GM23338 (cell line): ENCODE measurements at regions not wholly inside any gene's neighbourhood (a gene's known extent, or its start where the extent isn't known, plus 50 kb on each side); places are given as distances from the start of the nearest gene placed in this dataset.

Source experiments
- ATAC-seq: fragments of 200-7000 bp; cut with Tn5 transposase; 3 replicates; pipeline ENCODE4 v1.9.1; 2020
- DNase-seq: peaks from one replicate; pipeline ENCODE4 v3.0.0-alpha.2; 2015; ENCODE audit warnings: low spot score
- H2AFZ ChIP-seq: fragments of 200-600 bp; sonication (generic); 2 replicates; pipeline ENCODE4 v1.8.0; 2016; ENCODE audit warnings: antibody characterized with exemption, mild to moderate bottlenecking, moderate library complexity
- H3F3A ChIP-seq: fragments of 200-600 bp; sonication (generic); replicated peaks from 2 replicates; pipeline ENCODE4 v1.8.0; 2017; ENCODE audit warnings: antibody characterized with exemption, mixed run types, low read depth
- H3K27ac ChIP-seq: fragments of 200-600 bp; sonication (generic); 2 replicates; pipeline ENCODE4 v1.6.1; 2016; ENCODE audit warnings: low read depth
- H3K27me3 ChIP-seq: fragments of 200-600 bp; sonication (generic); 2 replicates; pipeline ENCODE4 v1.8.0; 2016; ENCODE audit warnings: mild to moderate bottlenecking, mixed run types, moderate library complexity; ENCODE audit not compliant: insufficient read depth
- H3K36me3 ChIP-seq: fragments of 200-600 bp; sonication (generic); 2 replicates; pipeline ENCODE4 v1.8.0; 2016; ENCODE audit warnings: mild to moderate bottlenecking; ENCODE audit not compliant: insufficient read depth
- H3K4me1 ChIP-seq: fragments of 200-600 bp; sonication (generic); 2 replicates; pipeline ENCODE4 v1.8.0; 2016; ENCODE audit warnings: mild to moderate bottlenecking, moderate library complexity; ENCODE audit not compliant: insufficient read depth
- H3K4me2 ChIP-seq: fragments of 200-600 bp; sonication (generic); 2 replicates; pipeline ENCODE4 v1.7.1; 2017; ENCODE audit warnings: mixed run types
- H3K4me3 ChIP-seq: fragments of 200-600 bp; sonication (generic); 2 replicates; pipeline ENCODE4 v1.6.1; 2016; ENCODE audit warnings: mixed run types
- H3K79me2 ChIP-seq: fragments of 200-600 bp; sonication (generic); replicated peaks from 2 replicates; pipeline ENCODE4 v1.8.0; 2017; ENCODE audit warnings: mild to moderate bottlenecking; ENCODE audit not compliant: insufficient read depth
- H3K9me2 ChIP-seq: fragments of 200-600 bp; sonication (generic); 2 replicates; pipeline ENCODE4 v1.8.0; 2017; ENCODE audit not compliant: insufficient read depth
- H4K20me1 ChIP-seq: fragments of 200-600 bp; sonication (generic); replicated peaks from 2 replicates; pipeline ENCODE4 v1.8.0; 2017; ENCODE audit warnings: mild to moderate bottlenecking; ENCODE audit not compliant: insufficient read depth
- H3K27ac Mint-ChIP-seq: 2 replicates; pipeline ENCODE4 v1.8.0; 2020; ENCODE audit warnings: inconsistent platforms, mild to moderate bottlenecking, moderate library complexity, mixed read lengths
- H3K27me3 Mint-ChIP-seq: 3 replicates; pipeline ENCODE4 v1.8.0; 2022; ENCODE audit warnings: low read depth, mild to moderate bottlenecking, moderate library complexity, mixed read lengths, inconsistent platforms; ENCODE audit not compliant: insufficient read depth, poor library complexity
- H3K36me3 Mint-ChIP-seq: 3 replicates; pipeline ENCODE4 v1.8.0; 2021; ENCODE audit warnings: low read depth, mild to moderate bottlenecking, inconsistent platforms, moderate library complexity, mixed read lengths
- H3K4me1 Mint-ChIP-seq: 3 replicates; pipeline ENCODE4 v1.8.0; 2020; ENCODE audit warnings: mild to moderate bottlenecking, inconsistent platforms, mixed read lengths
- H3K4me3 Mint-ChIP-seq: 3 replicates; pipeline ENCODE4 v1.8.0; 2021; ENCODE audit warnings: moderate library complexity, mild to moderate bottlenecking, inconsistent platforms, mixed read lengths
- H3K9me3 Mint-ChIP-seq: 3 replicates; pipeline ENCODE4 v1.8.0; 2020; ENCODE audit warnings: moderate library complexity, mild to moderate bottlenecking, inconsistent platforms, mixed read lengths
- CTCF ChIP-seq, 2 experiments: fragments of 200-600 bp in 1 of 2; sonication (generic) in 1 of 2; conservative IDR thresholded peaks; 2 replicates each; pipeline versions ENCODE4 v1.5.1 to v1.6.1; 2016 to 2017; ENCODE audit warnings: antibody characterized with exemption in 2 of 2, low read depth in 2 of 2, mild to moderate bottlenecking in 2 of 2, moderate library complexity in 1 of 2
- ETS1 ChIP-seq: IDR thresholded peaks from 2 replicates; pipeline ENCODE4 v1.6.1; 2016; ENCODE audit warnings: antibody characterized with exemption
- EZH2 ChIP-seq: fragments of 200-600 bp; sonication (generic); IDR thresholded peaks from one replicate; pipeline ENCODE4 v1.8.0; 2017; ENCODE audit warnings: antibody characterized with exemption, mild to moderate bottlenecking, low read depth; ENCODE audit not compliant: unreplicated experiment
- EZH2phosphoT487 ChIP-seq: fragments of 200-600 bp; sonication (generic); IDR thresholded peaks from one replicate; pipeline ENCODE4 v1.8.1; 2018; ENCODE audit warnings: antibody characterized with exemption; ENCODE audit not compliant: unreplicated experiment
- JUNB ChIP-seq: IDR thresholded peaks from one replicate; pipeline ENCODE4 v1.6.1; 2016; ENCODE audit warnings: antibody characterized with exemption; ENCODE audit not compliant: unreplicated experiment
- STAT1 ChIP-seq: IDR thresholded peaks from one replicate; pipeline ENCODE4 v1.6.1; 2016; ENCODE audit warnings: antibody characterized with exemption; ENCODE audit not compliant: unreplicated experiment
- ZNF114 ChIP-seq: fragments of 250-450 bp; sonication (Bioruptor Pico); IDR thresholded peaks from 2 replicates; pipeline ENCODE4 v1.5.0; 2020; ENCODE audit warnings: mild to moderate bottlenecking, moderate library complexity
- ZNF462 ChIP-seq: fragments of 250-450 bp; sonication (Bioruptor Pico); IDR thresholded peaks from 2 replicates; pipeline ENCODE4 v1.5.0; 2020; ENCODE audit warnings: mild to moderate bottlenecking, moderate library complexity

GRCh38 chr15:99502182-99502581 is 63.6 kb upstream of the MEF2A start (continued):
- TF ChIP-seq ETS1 (no peak), JUNB (no peak), EZH2 (no peak), STAT1 (no peak), CTCF (conservative IDR thresholded peaks at IDR 0.05; ENCODE audit: low read depth in 2 of 2) (no peak), ZNF114 (CRISPR knock-in tag) (no peak)

GRCh38 chr15:99502661-99503060 is 63.1 kb upstream of the MEF2A start:
- no peak overlapping the region for H3K4me3 ChIP-seq
- H3K4me1 ChIP-seq = no peaks in the 10 kb centered on the region
- H3F3A ChIP-seq = no peaks in the 10 kb centered on the region
- H3K79me2 ChIP-seq = no peaks in the 10 kb centered on the region
- no peak overlapping the region for H3K27ac ChIP-seq
- Mint-ChIP-seq H3K4me3 (no peak overlapping the region), H3K4me1 (peaks cover 3% of the 10 kb centered on the region; the same call in 1 of the 3 replicates), H3K27me3 (peaks cover 7% of the 10 kb centered on the region), H3K36me3 (no peaks in the 10 kb centered on the region), H3K9me3 (peaks cover 2% of the 10 kb centered on the region; the same call in 1 of the 3 replicates), H3K27ac (no peak overlapping the region)
- H4K20me1 ChIP-seq = no peaks in the 10 kb centered on the region
- ATAC-seq = no peak
- no peaks in the 10 kb centered on the region for H3K27me3 ChIP-seq
- H3K36me3 ChIP-seq = no peaks in the 10 kb centered on the region
- no peak for DNase-seq
- TF ChIP-seq STAT1 = no peak
- no peak overlapping the region for H3K4me2 ChIP-seq
- peaks cover 9% of the 10 kb centered on the region; the same call in 1 of the 2 replicates for H3K9me2 ChIP-seq
- no peak overlapping the region for H2AFZ ChIP-seq

DNA sequence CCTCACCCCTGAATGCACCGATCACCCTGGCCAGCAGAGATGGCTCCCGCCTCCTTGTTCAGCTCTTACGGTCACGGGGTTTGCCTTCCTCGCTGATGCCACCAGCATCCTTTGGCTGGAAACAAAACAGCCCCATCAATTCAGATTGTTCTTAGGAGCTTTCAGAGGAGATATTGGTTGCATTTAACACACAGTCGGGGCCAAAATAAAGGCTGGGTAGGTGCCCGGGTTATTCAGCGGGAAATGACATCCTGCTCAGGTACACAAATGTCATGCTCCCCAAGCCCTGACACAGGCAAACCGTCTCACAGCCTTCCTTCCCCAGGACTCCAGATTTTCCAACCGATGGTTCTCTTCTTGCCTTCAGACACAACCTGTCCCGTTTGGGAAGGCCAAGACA is 62.4 kb upstream of the MEF2A start:
- Histone ChIP-seq H3K9me2 (peaks cover 9% of the 10 kb centered on the region; the same call in 1 of the 2 replicates), H3K4me2 (no peak overlapping the region), H3F3A (no peaks in the 10 kb centered on the region), H4K20me1 (no peaks in the 10 kb centered on the region), H2AFZ (peak overlapping the region; percentile 38; the same call in 1 of the 2 replicates), H3K79me2 (no peaks in the 10 kb centered on the region), H3K27me3 (no peaks in the 10 kb centered on the region), H3K4me1 (no peaks in the 10 kb centered on the region), H3K4me3 (no peak overlapping the region), H3K36me3 (no peaks in the 10 kb centered on the region), H3K27ac (no peak overlapping the region)
- Mint-ChIP-seq H3K27ac (no peak overlapping the region), H3K27me3 (peaks cover 7% of the 10 kb centered on the region), H3K9me3 (no peaks in the 10 kb centered on the region), H3K36me3 (no peaks in the 10 kb centered on the region), H3K4me3 (no peak overlapping the region), H3K4me1 (peaks cover 3% of the 10 kb centered on the region; the same call in 1 of the 3 replicates)
- DNase-seq (no peak), ATAC-seq (no peak)
- no peak for TF ChIP-seq JUNB
- TF ChIP-seq ZNF114 (CRISPR knock-in tag) = no peak
- TF ChIP-seq ETS1 = no peak
- no peak for TF ChIP-seq ZNF462
- no peak for TF ChIP-seq EZH2phosphoT487
